ENCODE measurements at regions not wholly inside any gene's neighbourhood (a gene's known extent, or its start where the extent isn't known, plus 50 kb on each side); places are given as distances from the start of the nearest gene placed in this dataset.

GRCh38 chr20:50395251-50395729 lies 114.9 kb upstream of the PTPN1 start:
- TF ChIP-seq SUZ12 (IDR thresholded peaks at IDR 0.05; ENCODE audit: extremely low read depth, insufficient read depth, insufficient read length) (no peak), YY1 (IDR thresholded peaks at IDR 0.05; ENCODE audit: insufficient read depth, insufficient read length) (no peak), ZNF274 (IDR thresholded peaks at IDR 0.05; ENCODE audit: low read depth, low read length) (no peak)

Measured in NT2/D1 (cell line).